GM12892 (cell line): ENCODE measurements at regions not wholly inside any gene's neighbourhood (a gene's known extent, or its start where the extent isn't known, plus 50 kb on each side); places are given as distances from the start of the nearest gene placed in this dataset.

ENCODE experiments used
- POLR2A ChIP-seq: IDR thresholded peaks from 2 replicates; pipeline ENCODE4 v1.6.1; 2011; ENCODE audit warnings: low read depth, low read length, control low read depth
- POLR2AphosphoS5 ChIP-seq: IDR thresholded peaks from 2 replicates; pipeline ENCODE4 v1.6.1; 2011; ENCODE audit warnings: low read depth, low read length, control low read depth
- TAF1 ChIP-seq: IDR thresholded peaks from 2 replicates; pipeline ENCODE4 v1.6.1; 2011; ENCODE audit warnings: low read depth, mild to moderate bottlenecking, control low read depth, low read length, borderline replicate concordance

DNA sequence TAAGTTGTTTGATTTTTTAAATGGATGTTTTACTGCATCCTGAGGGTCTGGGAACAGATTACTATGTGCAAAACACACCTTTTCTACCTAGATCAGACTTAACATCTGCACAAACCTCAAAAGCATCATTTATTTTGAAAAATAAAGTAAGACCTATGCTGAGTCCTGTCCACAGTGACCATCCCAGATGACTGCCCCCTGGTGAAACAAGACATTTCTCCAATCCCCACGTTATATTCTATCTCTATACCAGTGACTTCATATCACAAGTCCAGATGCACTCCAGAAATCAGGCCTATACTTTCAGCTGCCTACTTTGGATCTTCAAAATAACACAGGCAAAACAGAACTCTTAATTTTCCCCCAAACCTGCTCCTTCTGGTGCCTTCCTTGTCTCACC lies 143.2 kb downstream of the P2RY1 start:
- TF ChIP-seq POLR2A (no peak), POLR2AphosphoS5 (no peak), TAF1 (no peak)
